B cell (primary cell): ENCODE measurements at regions not wholly inside any gene's neighbourhood (a gene's known extent, or its start where the extent isn't known, plus 50 kb on each side); places are given as distances from the start of the nearest gene placed in this dataset.

Source experiments
- EZH2 ChIP-seq: IDR thresholded peaks from 2 replicates; pipeline ENCODE4 v1.6.1; 2012; ENCODE audit warnings: borderline replicate concordance, low read depth, mild to moderate bottlenecking, moderate library complexity, low read length; ENCODE audit not compliant: insufficient read depth, poor library complexity, severe bottlenecking
- TF ChIP-seq, protein P1 (sequence below): fragments of 200-600 bp; IDR thresholded peaks from one replicate; pipeline ENCODE4 v1.8.0; 2022; ENCODE audit warnings: antibody characterized with exemption, mild to moderate bottlenecking

DNA sequence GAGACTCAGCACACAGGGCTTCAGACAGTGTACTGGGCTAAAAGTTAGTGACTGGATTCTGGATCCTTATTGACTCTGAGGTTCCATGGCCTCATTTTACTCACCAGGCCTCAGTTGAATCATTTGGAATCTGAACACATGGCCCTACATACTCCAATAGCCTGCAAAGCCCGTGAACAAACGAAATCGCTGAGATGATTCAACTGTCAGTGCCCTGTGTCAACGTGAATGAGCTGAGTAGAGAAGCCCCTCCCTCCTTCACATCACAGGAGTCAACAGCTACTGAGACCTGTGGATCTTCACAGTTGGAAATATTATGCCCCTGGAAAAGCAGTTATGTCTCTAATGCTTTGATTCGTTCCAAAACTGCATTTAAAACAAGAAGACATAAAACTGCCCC, 429.3 kb downstream of the GADD45G start:
- TF ChIP-seq, protein P1, sequence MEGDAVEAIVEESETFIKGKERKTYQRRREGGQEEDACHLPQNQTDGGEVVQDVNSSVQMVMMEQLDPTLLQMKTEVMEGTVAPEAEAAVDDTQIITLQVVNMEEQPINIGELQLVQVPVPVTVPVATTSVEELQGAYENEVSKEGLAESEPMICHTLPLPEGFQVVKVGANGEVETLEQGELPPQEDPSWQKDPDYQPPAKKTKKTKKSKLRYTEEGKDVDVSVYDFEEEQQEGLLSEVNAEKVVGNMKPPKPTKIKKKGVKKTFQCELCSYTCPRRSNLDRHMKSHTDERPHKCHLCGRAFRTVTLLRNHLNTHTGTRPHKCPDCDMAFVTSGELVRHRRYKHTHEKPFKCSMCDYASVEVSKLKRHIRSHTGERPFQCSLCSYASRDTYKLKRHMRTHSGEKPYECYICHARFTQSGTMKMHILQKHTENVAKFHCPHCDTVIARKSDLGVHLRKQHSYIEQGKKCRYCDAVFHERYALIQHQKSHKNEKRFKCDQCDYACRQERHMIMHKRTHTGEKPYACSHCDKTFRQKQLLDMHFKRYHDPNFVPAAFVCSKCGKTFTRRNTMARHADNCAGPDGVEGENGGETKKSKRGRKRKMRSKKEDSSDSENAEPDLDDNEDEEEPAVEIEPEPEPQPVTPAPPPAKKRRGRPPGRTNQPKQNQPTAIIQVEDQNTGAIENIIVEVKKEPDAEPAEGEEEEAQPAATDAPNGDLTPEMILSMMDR = no peak
- TF ChIP-seq EZH2 = no peak
